Mucosa of stomach (tissue), 1 donor: ENCODE measurements at regions not wholly inside any gene's neighbourhood (a gene's known extent, or its start where the extent isn't known, plus 50 kb on each side); places are given as distances from the start of the nearest gene placed in this dataset.

Experiments
- H3K27me3 ChIP-seq: one replicate; pipeline ENCODE4 v1.7.0; 2013; ENCODE audit warnings: mild to moderate bottlenecking, low read length; ENCODE audit not compliant: control insufficient read depth, insufficient read depth
- H3K36me3 ChIP-seq: one replicate; pipeline ENCODE4 v1.7.0; 2013; ENCODE audit warnings: low read length; ENCODE audit not compliant: control insufficient read depth, insufficient read depth
- H3K4me1 ChIP-seq: one replicate; pipeline ENCODE4 v1.7.0; 2013; ENCODE audit warnings: mild to moderate bottlenecking, low read length; ENCODE audit not compliant: control insufficient read depth, insufficient read depth
- H3K4me3 ChIP-seq: one replicate; pipeline ENCODE4 v1.7.0; 2013; ENCODE audit warnings: low read length
- H3K9ac ChIP-seq: one replicate; pipeline ENCODE4 v1.7.0; 2013; ENCODE audit warnings: mild to moderate bottlenecking, low read length, moderate library complexity
- H3K9me3 ChIP-seq: one replicate; pipeline ENCODE4 v1.7.0; 2013; ENCODE audit warnings: mild to moderate bottlenecking, low read length, moderate library complexity; ENCODE audit not compliant: control insufficient read depth
- donor health status: Pancreatic carcinoma.

DNA sequence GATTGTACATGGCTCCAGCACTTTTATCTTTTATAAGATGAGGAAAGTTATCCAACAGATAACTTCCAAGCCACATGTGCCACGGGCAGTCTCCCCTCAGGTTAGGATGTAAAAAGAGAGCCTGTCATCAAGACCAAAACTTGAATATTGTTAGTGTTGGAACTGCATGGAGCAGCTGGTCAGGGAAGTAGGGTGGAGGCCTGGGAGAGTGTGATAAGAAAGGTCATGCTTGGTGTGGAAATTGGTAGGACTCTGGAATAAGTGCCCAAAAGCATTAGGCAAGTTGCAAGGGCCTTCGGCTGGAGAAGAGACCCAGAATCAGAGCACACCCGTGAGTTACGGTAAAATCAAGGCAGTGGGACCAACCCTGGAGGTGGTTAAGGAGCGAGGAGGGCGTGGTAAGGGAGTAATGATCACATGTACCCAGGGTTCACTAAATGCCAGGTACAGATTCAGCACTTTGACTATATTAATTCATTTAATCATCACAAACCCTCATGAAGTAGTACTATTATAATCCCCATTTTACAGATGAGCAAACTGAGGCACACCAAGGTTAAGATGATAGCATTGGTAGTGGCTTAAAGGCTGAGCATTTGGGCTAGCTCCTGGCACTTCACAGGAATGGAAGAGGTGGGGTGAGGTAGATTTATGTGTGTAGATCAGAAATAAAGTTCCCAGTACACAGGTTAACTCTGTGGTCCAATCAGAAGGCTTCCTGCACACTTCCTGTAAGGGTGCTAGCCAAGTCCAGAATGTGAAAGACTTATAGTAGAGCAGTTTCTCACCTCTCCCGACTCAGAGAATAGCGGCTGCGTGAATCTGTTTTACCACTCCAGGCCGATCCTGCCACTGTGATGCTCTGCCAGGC is 96.5 kb upstream of the ZNF608 start:
- H3K4me1 ChIP-seq: no peaks in the 10 kb centered on the region
- no peaks in the 10 kb centered on the region for H3K36me3 ChIP-seq
- H3K9me3 ChIP-seq: no peaks in the 10 kb centered on the region
- no peak overlapping the region for H3K9ac ChIP-seq
- no peaks in the 10 kb centered on the region for H3K27me3 ChIP-seq
- no peak overlapping the region for H3K4me3 ChIP-seq

DNA sequence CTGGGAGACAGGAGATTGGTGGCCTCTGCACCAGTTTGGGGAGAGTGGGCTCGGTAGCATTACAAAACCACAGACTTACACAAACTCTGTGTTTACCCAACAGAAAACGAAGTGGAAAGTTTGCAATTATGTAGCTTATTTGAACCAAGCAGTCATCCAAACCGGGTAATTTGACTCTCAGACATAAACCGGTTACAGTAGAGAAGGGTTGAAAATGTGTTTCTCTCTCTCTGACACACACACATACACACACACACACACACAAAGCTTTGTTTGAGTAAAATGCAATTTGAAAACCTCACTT is 97.1 kb upstream of the ZNF608 start:
- Histone ChIP-seq H3K36me3 (no peaks in the 10 kb centered on the region), H3K27me3 (no peaks in the 10 kb centered on the region), H3K9ac (no peak overlapping the region), H3K4me3 (no peak overlapping the region), H3K9me3 (no peaks in the 10 kb centered on the region), H3K4me1 (no peaks in the 10 kb centered on the region)

DNA sequence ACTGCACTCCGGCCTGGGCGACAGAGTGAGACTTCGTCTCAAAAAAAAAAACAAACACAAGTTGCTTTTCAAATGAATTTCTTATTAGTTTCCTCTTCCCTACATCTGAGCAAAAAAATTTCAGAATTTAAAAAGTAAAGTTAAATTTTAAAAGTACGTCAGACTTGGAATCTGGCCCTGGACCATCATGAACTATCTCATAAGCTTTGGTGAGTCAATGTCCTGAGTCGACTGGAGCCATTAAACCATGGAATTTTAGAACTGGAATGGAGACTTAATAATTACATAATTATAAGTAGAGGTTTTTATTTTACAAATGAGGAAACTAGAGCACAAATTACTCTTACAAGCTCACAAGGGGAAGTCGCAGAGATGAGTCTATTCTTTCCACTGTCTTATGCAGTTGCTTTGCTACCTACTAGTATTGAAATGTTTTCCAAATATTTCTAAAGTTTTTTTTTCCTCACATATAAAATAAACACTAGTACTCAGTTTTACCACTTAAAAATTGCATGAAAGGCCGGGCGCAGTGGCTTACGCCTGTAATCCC is 98.0 kb upstream of the ZNF608 start:
- Histone ChIP-seq H3K9ac (no peak overlapping the region), H3K36me3 (no peaks in the 10 kb centered on the region), H3K4me1 (no peaks in the 10 kb centered on the region)

DNA sequence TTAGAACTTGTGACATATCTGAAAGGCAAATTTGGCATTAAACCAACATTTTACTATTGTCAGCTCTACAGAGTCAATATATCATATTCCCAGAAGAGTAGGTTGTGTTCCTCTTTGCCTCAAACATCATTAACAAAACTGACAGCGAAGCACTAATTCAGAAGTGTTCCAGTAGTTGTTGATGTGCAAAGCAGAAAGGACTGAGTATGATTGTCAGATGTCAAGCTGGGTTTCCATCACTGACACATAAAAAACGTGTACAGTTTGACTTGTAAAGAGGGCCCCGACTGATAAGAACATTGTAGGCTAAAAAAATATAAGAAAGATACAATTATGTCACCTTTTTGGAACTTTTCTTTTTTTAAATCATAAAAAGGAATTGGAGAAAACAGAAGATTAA is 101.5 kb upstream of the ZNF608 start:
- H3K27me3 ChIP-seq: no peaks in the 10 kb centered on the region
- no peaks in the 10 kb centered on the region for H3K9me3 ChIP-seq
- H3K9ac ChIP-seq: no peak overlapping the region
- no peaks in the 10 kb centered on the region for H3K36me3 ChIP-seq
- peaks cover 6% of the 10 kb centered on the region for H3K4me1 ChIP-seq
- no peak overlapping the region for H3K4me3 ChIP-seq

More for the DNA sequence above, 98.0 kb upstream of the ZNF608 start:
- H3K4me3 ChIP-seq: no peak overlapping the region
- H3K9me3 ChIP-seq: no peaks in the 10 kb centered on the region
- no peaks in the 10 kb centered on the region for H3K27me3 ChIP-seq

DNA sequence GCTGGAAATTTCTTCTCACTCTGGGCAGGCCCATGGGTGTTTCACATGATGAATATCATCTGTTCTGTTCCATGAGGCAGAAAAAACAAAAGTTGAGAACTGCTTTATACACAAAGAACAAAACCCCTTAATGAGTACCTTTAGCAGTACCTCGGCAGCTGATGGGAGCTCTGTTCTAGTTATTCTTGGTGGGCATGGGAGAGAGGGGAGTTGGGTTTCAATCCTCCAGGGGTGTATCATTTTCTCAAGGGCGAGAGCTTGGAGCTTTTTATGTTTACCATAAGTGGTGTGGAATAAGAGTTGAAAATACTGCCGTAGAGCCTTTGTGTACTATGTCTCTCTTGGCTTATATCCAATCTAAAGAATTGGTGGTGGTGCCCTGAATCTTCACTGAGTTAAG is 103.3 kb upstream of the ZNF608 start:
- no peak overlapping the region for H3K4me3 ChIP-seq
- H3K4me1 ChIP-seq: peaks cover 6% of the 10 kb centered on the region
- H3K9me3 ChIP-seq: no peaks in the 10 kb centered on the region
- no peak overlapping the region for H3K9ac ChIP-seq
- H3K27me3 ChIP-seq: no peaks in the 10 kb centered on the region
- no peaks in the 10 kb centered on the region for H3K36me3 ChIP-seq

DNA sequence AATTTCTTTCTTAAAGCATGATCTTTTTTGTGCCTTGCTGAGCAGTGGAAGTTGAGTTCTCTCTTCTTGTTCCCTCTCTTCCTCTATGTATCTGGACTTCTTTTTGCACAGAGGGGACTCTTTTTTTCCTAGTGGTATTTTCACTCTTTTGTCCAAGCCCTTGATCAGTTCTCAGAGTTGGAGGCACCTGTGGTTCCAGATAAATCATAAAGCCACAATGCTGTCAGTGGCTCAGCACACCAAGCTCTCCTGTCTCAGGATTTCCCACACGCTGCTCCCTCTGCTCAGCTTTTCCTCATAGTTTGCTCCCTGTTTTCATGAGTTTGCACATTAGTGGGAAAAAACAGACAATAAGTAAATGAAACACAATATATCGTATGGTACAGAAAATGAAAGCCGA is 110.3 kb upstream of the ZNF608 start:
- H3K36me3 ChIP-seq: no peaks in the 10 kb centered on the region
- H3K4me3 ChIP-seq: no peak overlapping the region
- no peaks in the 10 kb centered on the region for H3K27me3 ChIP-seq
- H3K9me3 ChIP-seq: no peaks in the 10 kb centered on the region
- H3K4me1 ChIP-seq: no peaks in the 10 kb centered on the region
- no peak overlapping the region for H3K9ac ChIP-seq

DNA sequence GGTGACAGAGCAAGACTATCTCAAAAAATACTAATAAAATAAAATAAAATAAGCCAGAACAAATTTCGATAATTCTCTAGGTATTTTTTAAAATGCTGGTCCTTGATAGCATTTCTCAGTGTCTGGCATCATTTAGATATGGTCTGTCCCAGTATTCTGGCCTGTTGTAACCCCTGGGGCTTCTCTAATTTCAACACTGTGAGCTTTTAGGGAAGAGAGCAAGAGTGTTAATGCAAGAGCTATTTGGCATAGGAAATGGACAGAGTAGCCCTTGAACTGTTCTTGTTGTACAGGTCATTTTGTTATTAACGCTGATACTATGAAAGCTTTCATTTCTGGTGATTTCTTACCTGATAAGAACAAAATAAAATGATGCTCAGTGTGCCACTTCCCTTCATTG is 112.2 kb upstream of the ZNF608 start:
- H3K4me1 ChIP-seq: no peaks in the 10 kb centered on the region
- H3K36me3 ChIP-seq: no peaks in the 10 kb centered on the region
- H3K4me3 ChIP-seq: no peak overlapping the region
- no peaks in the 10 kb centered on the region for H3K27me3 ChIP-seq
- H3K9ac ChIP-seq: no peak overlapping the region
- no peaks in the 10 kb centered on the region for H3K9me3 ChIP-seq

DNA sequence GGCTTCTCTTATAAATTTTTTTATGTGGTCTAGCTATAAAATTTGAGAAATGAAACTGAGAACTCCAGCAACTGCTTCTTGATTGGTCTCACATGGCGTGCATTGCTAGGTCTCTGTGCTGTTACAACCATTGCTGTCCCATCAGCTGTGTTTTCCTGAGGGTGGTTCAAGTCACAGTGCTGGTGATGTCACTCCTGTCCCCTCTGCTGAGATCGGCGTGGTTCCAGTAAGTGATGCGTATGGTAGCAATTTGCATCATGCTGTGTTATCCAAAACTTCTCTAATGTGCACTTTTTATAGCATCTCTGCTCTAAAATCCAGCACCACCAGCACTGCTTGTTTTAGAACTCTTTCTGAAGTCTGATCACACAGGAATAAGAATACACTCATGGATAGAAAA is 112.6 kb upstream of the ZNF608 start:
- H3K4me1 ChIP-seq: no peaks in the 10 kb centered on the region
- H3K9me3 ChIP-seq: no peaks in the 10 kb centered on the region
- H3K4me3 ChIP-seq: no peak overlapping the region
- H3K27me3 ChIP-seq: no peaks in the 10 kb centered on the region
- H3K36me3 ChIP-seq: no peaks in the 10 kb centered on the region
- H3K9ac ChIP-seq: no peak overlapping the region

DNA sequence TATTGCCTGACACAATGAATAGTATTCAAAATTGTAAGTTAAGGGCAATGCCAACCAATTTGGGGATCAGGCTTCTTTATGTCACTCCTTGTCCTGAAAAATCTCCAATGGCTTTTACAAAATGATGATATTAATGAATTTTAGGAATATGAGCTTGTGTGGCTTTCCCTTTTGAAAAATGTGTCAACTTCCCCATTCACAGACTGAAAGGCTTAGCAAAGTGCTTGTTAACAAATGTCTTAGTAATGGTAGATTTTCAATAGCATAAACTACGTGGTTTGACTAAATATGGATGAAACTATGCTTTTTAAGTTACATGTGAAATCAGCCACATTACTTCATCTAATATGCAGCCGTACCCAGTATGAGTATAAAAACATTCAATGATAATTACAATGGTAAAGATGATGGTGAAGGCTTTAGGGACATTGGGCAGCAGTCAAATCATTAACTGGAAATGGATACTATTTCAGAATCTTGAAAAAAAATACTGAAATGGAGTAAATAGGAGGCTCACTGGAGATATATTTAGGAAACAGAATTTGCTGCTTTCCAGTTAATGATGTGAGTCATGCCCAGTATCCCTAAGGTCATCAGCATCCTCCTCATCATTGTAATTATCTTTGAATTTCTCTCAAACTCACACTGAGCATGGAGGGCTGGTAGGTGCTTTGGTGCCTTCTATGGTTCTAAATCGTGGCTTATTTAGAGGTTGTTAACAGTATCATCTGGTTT is 113.3 kb upstream of the ZNF608 start:
- no peak overlapping the region for H3K9ac ChIP-seq
- H3K9me3 ChIP-seq: no peaks in the 10 kb centered on the region
- H3K27me3 ChIP-seq: no peaks in the 10 kb centered on the region
- H3K4me1 ChIP-seq: no peaks in the 10 kb centered on the region
- no peaks in the 10 kb centered on the region for H3K36me3 ChIP-seq
- no peak overlapping the region for H3K4me3 ChIP-seq

DNA sequence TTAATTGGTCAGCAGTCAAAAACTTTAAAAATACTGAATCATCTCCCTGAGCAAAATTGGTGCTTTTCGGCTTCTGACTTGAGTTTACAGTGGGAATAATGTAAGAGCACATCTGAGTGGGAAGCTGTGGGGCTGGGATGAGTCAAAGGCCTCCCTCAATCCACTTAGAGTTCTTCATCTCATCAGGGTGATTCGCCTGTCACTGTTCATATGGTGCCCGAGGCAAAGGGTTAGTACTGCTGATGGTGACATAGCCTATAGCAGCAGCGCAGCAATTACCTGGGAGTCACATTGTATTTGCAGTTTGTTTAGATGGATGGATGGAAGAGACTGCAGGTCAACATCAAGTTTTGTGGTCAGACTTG is 113.8 kb upstream of the ZNF608 start:
- Histone ChIP-seq H3K27me3 (no peaks in the 10 kb centered on the region), H3K4me1 (no peaks in the 10 kb centered on the region), H3K9ac (no peak overlapping the region), H3K4me3 (no peak overlapping the region), H3K9me3 (no peaks in the 10 kb centered on the region), H3K36me3 (no peaks in the 10 kb centered on the region)

DNA sequence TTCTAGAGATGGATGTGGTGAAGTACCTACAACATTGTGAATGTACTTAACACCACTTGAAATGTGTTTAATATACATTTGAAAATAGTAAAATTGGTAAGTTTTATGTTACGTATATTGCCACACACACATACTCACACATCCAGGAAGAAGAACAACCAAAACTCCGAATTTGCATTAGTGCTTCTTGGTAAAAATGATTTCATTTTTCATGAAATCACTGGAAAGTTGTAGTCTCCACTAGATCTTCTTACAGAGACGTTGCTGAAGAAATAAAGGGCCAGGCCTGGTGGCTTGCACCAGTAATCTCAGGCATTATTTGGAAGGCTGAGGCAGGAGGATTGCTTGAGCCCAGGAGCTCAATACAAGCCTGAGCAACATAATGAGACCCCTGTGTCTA is 118.6 kb upstream of the ZNF608 start:
- Histone ChIP-seq H3K36me3 (no peaks in the 10 kb centered on the region), H3K9ac (no peak overlapping the region), H3K9me3 (no peaks in the 10 kb centered on the region), H3K4me1 (no peaks in the 10 kb centered on the region), H3K4me3 (no peak overlapping the region), H3K27me3 (no peaks in the 10 kb centered on the region)

DNA sequence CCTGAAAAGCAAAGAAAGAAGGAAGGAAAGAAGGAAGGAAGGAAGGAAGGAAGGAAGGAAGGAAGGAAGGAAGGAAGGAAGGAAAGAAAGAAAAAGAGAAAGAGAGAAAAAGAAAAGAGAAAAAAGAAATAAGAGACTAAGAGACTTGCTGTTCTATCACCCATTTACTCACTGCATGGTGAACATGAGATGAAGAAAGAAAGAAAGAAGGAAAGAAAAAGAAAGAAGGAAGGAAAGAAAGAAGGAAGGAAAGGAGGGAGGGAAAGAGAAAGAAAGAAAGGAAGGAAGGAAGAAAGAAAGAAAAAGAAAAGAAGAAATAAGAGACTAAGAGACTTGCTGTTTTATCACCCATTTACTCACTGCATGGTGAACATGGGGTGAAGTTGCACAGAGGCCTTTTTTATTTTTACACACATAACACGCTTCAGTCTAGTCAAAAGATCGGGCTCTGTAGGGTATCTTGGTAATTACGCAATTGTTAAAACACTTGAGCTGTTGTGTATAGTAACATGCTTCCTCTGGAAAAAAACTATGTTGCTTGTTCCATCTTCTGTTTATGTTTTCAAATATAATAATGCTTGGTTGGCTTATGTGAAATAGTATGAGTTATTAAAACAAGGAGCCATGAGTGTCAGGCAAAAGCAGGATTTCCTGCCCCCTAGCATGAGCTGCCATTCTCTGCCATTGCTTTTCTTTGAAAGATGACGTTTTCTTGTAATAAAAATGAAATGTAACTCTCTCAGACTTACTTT is 119.3 kb upstream of the ZNF608 start:
- H3K4me1 ChIP-seq: no peaks in the 10 kb centered on the region
- H3K9me3 ChIP-seq: no peaks in the 10 kb centered on the region
- H3K36me3 ChIP-seq: no peaks in the 10 kb centered on the region
- H3K4me3 ChIP-seq: no peak overlapping the region
- no peak overlapping the region for H3K9ac ChIP-seq
- no peaks in the 10 kb centered on the region for H3K27me3 ChIP-seq
